RKO (cell line): ENCODE measurements at regions not wholly inside any gene's neighbourhood (a gene's known extent, or its start where the extent isn't known, plus 50 kb on each side); places are given as distances from the start of the nearest gene placed in this dataset.
"Not testable (repeated sequence)": the region's sequence is repeated elsewhere in the genome, so short reads cannot be mapped to it uniquely, and the experiment has no call there.

Source experiments
- DNase-seq: peaks from one replicate; pipeline ENCODE4 v3.0.0-alpha.2; 2016; ENCODE audit warnings: low spot score

- DNase-seq: no peak
These were observed 2005.7 kb downstream of the MRPL39 start for GRCh38 chr21:23601549-23601948.

GRCh38 chr21:23593582-23593981, 2013.7 kb downstream of the MRPL39 start:
- no peak for DNase-seq

DNA sequence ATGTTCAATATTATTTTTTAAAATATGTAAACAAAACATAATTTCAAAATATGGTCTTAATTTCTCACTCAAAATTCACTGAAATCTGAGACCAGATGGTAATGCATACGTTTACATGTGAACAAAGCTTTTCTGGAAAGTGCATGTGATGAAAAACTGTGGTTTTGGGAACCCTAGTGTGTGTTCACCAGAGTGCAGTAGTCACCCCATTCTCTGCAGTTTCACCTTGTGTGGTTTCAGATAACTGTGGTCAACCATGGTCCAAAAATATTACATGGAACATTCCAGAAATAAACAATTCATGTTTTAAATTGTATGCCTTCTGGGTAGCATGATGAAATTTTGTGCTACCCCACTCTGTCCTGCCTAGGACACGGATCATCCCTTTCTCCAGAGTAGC, 2021.9 kb downstream of the MRPL39 start:
- no peak for DNase-seq

GRCh38 chr21:23579573-23579972, 2027.7 kb downstream of the MRPL39 start:
- no peak for DNase-seq

GRCh38 chr21:23578027-23578426, 2029.3 kb downstream of the MRPL39 start:
- DNase-seq: peak; percentile 2

GRCh38 chr21:23574932-23575331, 2032.3 kb downstream of the MRPL39 start:
- no peak for DNase-seq

- DNase-seq: not testable (repeated sequence)
These were observed 2058.4 kb downstream of the MRPL39 start for GRCh38 chr21:23548924-23549323.

- no peak for DNase-seq
These were observed 2063.9 kb downstream of the MRPL39 start for GRCh38 chr21:23543333-23543732.

GRCh38 chr21:23542097-23542496, 2065.2 kb downstream of the MRPL39 start:
- no peak for DNase-seq

DNA sequence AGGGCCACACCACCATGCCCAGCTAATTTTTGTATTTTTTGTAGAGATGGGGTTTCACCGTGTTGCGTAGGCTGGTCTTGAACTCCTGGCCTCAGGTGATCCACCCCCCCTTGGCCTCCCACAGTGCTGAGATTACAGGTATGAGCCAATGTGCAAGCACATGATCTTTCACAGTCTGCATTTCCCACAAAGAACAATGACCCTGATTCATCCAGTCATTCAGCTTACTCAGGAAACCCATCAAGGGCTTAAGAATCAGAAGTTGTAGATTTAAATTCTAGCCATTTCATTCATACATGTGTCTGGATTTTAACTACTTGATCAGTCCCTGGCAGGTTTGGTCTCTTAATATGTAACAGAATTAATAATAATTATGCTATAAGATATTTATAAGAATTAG, 2065.7 kb downstream of the MRPL39 start:
- DNase-seq: no peak

DNA sequence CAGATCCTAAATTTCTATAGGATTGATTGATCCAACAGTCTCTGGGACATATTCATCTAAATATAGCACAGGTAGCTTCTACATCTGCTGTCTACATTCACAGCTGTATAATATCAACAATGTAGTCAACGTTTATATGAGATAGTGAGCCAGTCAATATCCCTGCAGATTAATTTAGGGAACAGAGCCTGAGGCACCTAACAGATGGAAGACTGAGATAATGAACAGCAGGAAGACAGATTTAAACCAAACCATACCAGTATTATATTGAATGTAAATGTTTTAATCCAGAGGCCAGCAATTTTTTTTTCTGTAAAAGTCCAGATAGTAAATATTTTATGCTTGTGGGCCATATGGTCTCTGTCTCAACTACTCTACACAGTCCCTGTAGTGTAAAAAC, 2072.4 kb downstream of the MRPL39 start:
- DNase-seq: no peak

DNA sequence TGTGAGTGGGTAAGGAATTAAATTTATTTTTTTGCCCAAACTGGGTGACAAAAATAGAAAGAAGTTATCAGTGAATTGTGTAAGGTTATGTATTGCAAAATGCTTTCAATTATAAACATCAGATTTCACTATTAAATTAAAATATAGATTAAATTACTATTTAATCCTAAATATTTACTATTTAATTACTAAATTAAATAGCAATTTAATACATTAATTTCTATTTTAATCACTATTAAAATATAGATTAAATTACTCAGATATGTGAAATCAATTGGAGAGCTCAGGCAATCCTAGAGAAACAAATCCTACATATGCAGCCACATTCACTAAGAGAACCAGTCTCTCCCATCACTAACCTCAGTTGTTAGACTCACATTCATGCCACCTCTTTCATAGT, 2075.8 kb downstream of the MRPL39 start:
- no peak for DNase-seq

- DNase-seq: no peak
These were observed 2082.6 kb downstream of the MRPL39 start for GRCh38 chr21:23524685-23525084.

DNA sequence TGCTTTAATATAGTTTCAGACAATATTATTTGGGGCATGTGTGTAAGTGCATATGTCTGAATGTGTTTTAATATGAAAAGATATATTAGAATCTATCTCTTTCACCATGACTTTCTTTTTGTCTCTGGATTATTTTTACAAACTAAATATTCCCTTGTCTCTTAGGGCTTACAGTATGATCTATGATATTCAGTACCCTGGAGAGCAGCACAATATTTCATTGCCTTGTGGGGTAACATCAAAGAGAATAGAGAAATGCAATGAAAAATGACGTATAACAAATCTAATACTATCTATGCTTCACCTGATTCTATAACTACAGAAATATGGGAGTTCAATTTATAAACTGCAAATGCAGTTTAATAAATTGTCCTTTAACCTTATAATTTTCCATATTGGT, 2084.5 kb downstream of the MRPL39 start:
- DNase-seq: no peak

- no peak for DNase-seq
These were observed 2099.8 kb downstream of the MRPL39 start for GRCh38 chr21:23507501-23507900.

GRCh38 chr21:23496729-23497128, 2110.6 kb downstream of the MRPL39 start:
- DNase-seq: no peak

DNA sequence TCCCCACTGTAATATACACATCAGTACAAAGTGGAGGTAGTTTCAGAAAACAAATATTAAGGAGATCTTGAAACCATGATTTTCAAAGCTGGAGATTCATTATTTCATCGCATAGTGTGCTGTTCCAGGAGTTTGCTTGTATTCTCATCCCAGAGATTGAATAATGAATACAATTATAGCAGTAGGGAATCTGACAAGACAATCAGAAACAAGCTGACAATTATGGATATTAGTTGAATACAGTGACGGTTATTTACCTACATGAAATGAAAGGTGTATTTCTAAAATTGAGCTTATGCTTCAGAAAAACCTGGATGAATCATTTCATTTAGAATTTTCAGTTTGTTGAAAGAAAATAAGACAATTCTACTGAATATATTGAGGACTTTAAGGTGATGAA, 2119.0 kb downstream of the MRPL39 start:
- DNase-seq: no peak

DNA sequence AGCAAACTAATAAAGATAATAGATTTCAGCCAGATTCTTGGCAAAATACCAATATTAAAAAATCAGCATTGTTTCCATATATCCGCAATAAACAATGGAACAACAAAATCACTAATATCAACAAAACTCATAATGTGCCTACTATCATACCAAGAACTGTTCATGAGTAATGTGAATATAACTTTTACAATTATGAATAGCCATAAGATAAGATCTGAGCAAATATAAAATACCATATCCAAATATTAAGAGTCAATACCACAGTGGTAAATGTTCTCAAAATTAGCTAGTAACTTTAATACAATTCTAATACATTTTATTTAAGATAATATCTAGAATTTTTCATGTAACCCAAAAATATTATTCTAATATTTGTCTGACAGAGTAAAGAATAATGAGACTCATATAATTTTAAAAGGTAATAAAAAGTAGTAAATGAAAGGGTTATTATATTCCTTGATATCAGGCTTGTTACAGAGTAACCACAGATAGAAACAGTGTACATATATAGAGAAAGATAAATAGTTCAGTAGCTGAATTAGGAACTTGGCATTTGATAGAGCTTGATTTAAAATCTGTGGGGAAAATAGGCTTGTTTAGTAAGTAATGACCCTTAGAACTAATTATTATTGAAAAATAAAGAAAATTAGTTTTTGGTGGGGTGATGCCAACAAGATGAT, 2126.6 kb downstream of the MRPL39 start:
- DNase-seq: no peak

GRCh38 chr21:23478381-23478780, 2128.9 kb downstream of the MRPL39 start:
- DNase-seq: no peak

GRCh38 chr21:23475281-23476219, 2131.7 kb downstream of the MRPL39 start:
- no peak for DNase-seq

DNA sequence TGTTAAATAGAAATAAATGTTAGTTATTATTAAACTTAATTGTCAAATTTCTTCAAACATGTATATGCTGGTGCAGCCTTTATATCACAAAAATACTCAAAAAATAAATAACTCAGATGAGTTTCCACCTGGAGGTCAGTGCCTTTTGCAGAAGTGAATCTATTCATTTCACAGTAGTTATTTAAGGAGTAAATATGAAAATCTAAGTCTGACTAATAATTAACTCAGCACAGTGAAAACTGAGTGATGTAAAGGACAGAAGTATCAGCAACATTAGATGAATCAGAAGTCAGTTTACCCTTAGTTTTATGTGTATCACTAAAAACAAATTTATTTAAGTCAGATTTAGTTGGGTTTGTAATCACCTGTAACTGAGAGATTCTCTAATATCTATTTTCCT, 2135.4 kb downstream of the MRPL39 start:
- DNase-seq: no peak

GRCh38 chr21:23463365-23463764, 2143.9 kb downstream of the MRPL39 start:
- no peak for DNase-seq

GRCh38 chr21:23455676-23456075, 2151.6 kb downstream of the MRPL39 start:
- DNase-seq: no peak
